HL-60 (cell line): ENCODE measurements at regions not wholly inside any gene's neighbourhood (a gene's known extent, or its start where the extent isn't known, plus 50 kb on each side); places are given as distances from the start of the nearest gene placed in this dataset.

Experiments
- GABPA ChIP-seq: IDR thresholded peaks from 2 replicates; pipeline ENCODE4 v1.6.1; 2012; ENCODE audit warnings: low read depth
- TF ChIP-seq, protein P1 (sequence below): IDR thresholded peaks from one replicate; pipeline ENCODE4 v1.5.1; 2011; ENCODE audit warnings: low read length, control low read depth, inconsistent platforms; ENCODE audit not compliant: insufficient read depth

DNA sequence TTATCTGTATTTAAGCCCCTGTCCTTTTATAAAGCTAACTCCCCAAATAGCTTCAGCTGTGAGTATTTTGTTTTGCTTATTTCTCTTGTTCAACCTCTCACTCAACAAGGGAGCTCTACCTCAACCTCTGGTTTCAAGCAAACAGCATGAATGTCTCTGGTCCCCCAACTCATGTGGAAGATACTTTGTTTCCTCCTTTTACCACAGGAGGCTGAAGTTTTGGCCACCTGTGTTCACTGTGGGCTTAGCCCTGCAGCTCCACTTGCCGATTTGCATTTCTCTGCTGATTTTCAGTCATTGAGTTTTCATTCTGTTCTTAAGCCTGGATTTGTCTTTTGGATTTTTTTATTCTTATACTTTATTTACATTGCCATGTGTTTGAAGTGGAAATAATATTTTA lies 613.1 kb downstream of the USP25 start:
- TF ChIP-seq, protein P1, sequence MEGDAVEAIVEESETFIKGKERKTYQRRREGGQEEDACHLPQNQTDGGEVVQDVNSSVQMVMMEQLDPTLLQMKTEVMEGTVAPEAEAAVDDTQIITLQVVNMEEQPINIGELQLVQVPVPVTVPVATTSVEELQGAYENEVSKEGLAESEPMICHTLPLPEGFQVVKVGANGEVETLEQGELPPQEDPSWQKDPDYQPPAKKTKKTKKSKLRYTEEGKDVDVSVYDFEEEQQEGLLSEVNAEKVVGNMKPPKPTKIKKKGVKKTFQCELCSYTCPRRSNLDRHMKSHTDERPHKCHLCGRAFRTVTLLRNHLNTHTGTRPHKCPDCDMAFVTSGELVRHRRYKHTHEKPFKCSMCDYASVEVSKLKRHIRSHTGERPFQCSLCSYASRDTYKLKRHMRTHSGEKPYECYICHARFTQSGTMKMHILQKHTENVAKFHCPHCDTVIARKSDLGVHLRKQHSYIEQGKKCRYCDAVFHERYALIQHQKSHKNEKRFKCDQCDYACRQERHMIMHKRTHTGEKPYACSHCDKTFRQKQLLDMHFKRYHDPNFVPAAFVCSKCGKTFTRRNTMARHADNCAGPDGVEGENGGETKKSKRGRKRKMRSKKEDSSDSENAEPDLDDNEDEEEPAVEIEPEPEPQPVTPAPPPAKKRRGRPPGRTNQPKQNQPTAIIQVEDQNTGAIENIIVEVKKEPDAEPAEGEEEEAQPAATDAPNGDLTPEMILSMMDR = no peak
- TF ChIP-seq GABPA = no peak
